GM23248 (cell line): ENCODE measurements at regions not wholly inside any gene's neighbourhood (a gene's known extent, or its start where the extent isn't known, plus 50 kb on each side); places are given as distances from the start of the nearest gene placed in this dataset.

Experiments
- DNase-seq: peaks from one replicate; pipeline ENCODE4 v3.0.0-alpha.2; 2015
- H2AFZ ChIP-seq: fragments of 200-600 bp; sonication (generic); 2 replicates; pipeline ENCODE4 v1.6.1; 2016; ENCODE audit warnings: antibody characterized with exemption
- H3F3A ChIP-seq: fragments of 200-600 bp; sonication (generic); 2 replicates; pipeline ENCODE4 v1.6.1; 2016; ENCODE audit warnings: mild to moderate bottlenecking, antibody characterized with exemption, mixed run types; ENCODE audit not compliant: insufficient read depth
- H3K27ac ChIP-seq: fragments of 200-600 bp; sonication (generic); 2 replicates; pipeline ENCODE4 v1.5.1; 2016; ENCODE audit warnings: mild to moderate bottlenecking
- H3K27me3 ChIP-seq: fragments of 200-600 bp; sonication (generic); replicated peaks from 2 replicates; pipeline ENCODE4 v1.6.1; 2016; ENCODE audit warnings: mild to moderate bottlenecking; ENCODE audit not compliant: insufficient read depth
- H3K36me3 ChIP-seq: fragments of 200-600 bp; sonication (generic); 2 replicates; pipeline ENCODE4 v1.6.1; 2016; ENCODE audit warnings: low read depth, mild to moderate bottlenecking
- H3K4me1 ChIP-seq: fragments of 200-600 bp; sonication (generic); 2 replicates; pipeline ENCODE4 v1.6.1; 2016; ENCODE audit warnings: mild to moderate bottlenecking; ENCODE audit not compliant: insufficient read depth
- H3K4me2 ChIP-seq: fragments of 200-600 bp; sonication (generic); one replicate; pipeline ENCODE4 v1.6.1; 2016; ENCODE audit warnings: mild to moderate bottlenecking; ENCODE audit not compliant: unreplicated experiment
- H3K4me3 ChIP-seq: fragments of 200-600 bp; sonication (generic); 2 replicates; pipeline ENCODE4 v1.5.1; 2016; ENCODE audit warnings: mild to moderate bottlenecking
- H3K79me2 ChIP-seq: fragments of 200-600 bp; sonication (generic); 2 replicates; pipeline ENCODE4 v1.6.1; 2016; ENCODE audit warnings: mild to moderate bottlenecking; ENCODE audit not compliant: insufficient read depth
- H3K9ac ChIP-seq: fragments of 200-600 bp; sonication (generic); 2 replicates; pipeline ENCODE4 v1.6.1; 2016; ENCODE audit warnings: mild to moderate bottlenecking
- H3K9me2 ChIP-seq: fragments of 200-600 bp; sonication (generic); 2 replicates; pipeline ENCODE4 v1.6.1; 2016; ENCODE audit warnings: mixed run types, mild to moderate bottlenecking, moderate library complexity; ENCODE audit not compliant: insufficient read depth
- H3K9me3 ChIP-seq: fragments of 200-600 bp; sonication (generic); one replicate; pipeline ENCODE4 v1.6.1; 2017; ENCODE audit warnings: low read depth
- H4K20me1 ChIP-seq: fragments of 200-600 bp; sonication (generic); 2 replicates; pipeline ENCODE4 v1.6.0; 2016; ENCODE audit not compliant: insufficient read depth
- EZH2 ChIP-seq: fragments of 200-600 bp; sonication (generic); IDR thresholded peaks from 2 replicates; pipeline ENCODE4 v1.6.1; 2018; ENCODE audit warnings: antibody characterized with exemption, mild to moderate bottlenecking; ENCODE audit not compliant: insufficient read depth, poor library complexity, severe bottlenecking
- EZH2phosphoT487 ChIP-seq: fragments of 200-600 bp; sonication (generic); IDR thresholded peaks from 2 replicates; pipeline ENCODE4 v1.6.1; 2018; ENCODE audit warnings: antibody characterized with exemption, moderate library complexity, mild to moderate bottlenecking, low read depth; ENCODE audit not compliant: insufficient read depth
- WGBS, 2 experiments: methylation state at CpG; one replicate each; pipeline ENCODE4 v1.1.6; 2015 to 2017; ENCODE audit warnings: low lambda C conversion rate in 2 of 2, low coverage in 1 of 2; ENCODE audit errors: missing lambda C conversion rate in 2 of 2; 5-methylcytosine and 5-hydroxymethylcytosine counted together
- in situ Hi-C: fragments of 300-500 bp; cut with MboI; formaldehyde crosslinking; loops from 2 replicates; pipeline ENCODE4 v1.15.0; 2020

- DNase-seq, result no peak
- no peak overlapping the region for H3K9ac ChIP-seq
- no peaks in the 10 kb centered on the region for H3K9me3 ChIP-seq
- in situ Hi-C loops, result no loop called here
- H3K4me3 ChIP-seq, result no peak overlapping the region
- no peaks in the 10 kb centered on the region for H3K4me1 ChIP-seq
- H3K27ac ChIP-seq, result no peak overlapping the region
- H3K27me3 ChIP-seq, result no peaks in the 10 kb centered on the region
- no peak for TF ChIP-seq EZH2phosphoT487
- no peak for TF ChIP-seq EZH2
- H3K9me2 ChIP-seq, result no peaks in the 10 kb centered on the region
- H3K79me2 ChIP-seq, result no peaks in the 10 kb centered on the region
- H3F3A ChIP-seq, result no peaks in the 10 kb centered on the region
- no peaks in the 10 kb centered on the region for H3K36me3 ChIP-seq
- H4K20me1 ChIP-seq, result no peaks in the 10 kb centered on the region
- H3K4me2 ChIP-seq, result no peak overlapping the region
- WGBS, 2 experiments, result 40 to 46% methylated on average over 2 of the region's 2 CpGs
- H2AFZ ChIP-seq, result no peak overlapping the region
These were observed 812.9 kb downstream of the NR4A2 start for GRCh38 chr2:155519529-155520130.

DNA sequence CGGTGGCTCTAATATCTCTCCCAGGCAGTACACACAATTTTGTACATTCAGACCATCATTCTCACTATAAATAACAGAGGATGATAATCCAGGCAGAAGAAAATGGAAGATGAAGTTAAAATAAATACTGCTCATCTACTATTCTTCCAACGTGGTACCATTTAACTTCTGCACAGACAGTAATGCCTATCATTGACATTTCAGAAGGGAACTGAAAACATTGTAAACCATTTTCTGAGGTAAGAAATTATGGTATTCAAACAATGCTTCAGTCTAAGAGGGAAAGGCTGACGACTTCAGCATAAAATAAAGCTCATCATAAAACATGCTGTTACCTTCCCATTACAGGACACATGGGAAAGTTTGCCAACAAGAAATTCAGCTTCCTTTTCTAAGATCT, 814.4 kb downstream of the NR4A2 start:
- Histone ChIP-seq H3K36me3 (no peaks in the 10 kb centered on the region), H3K27ac (no peak overlapping the region), H3K79me2 (no peaks in the 10 kb centered on the region), H2AFZ (no peak overlapping the region), H3K9ac (no peak overlapping the region), H3K4me1 (no peaks in the 10 kb centered on the region), H3K4me2 (no peak overlapping the region), H4K20me1 (no peaks in the 10 kb centered on the region), H3K4me3 (no peak overlapping the region), H3F3A (no peaks in the 10 kb centered on the region), H3K9me2 (no peaks in the 10 kb centered on the region), H3K9me3 (no peaks in the 10 kb centered on the region), H3K27me3 (no peaks in the 10 kb centered on the region)
- TF ChIP-seq EZH2phosphoT487, result no peak
- no peak for TF ChIP-seq EZH2
- in situ Hi-C loops, result no loop called here
- no peak for DNase-seq
- WGBS, 2 experiments, result 13 to 16% methylated on average over 3 of the region's 3 CpGs

DNA sequence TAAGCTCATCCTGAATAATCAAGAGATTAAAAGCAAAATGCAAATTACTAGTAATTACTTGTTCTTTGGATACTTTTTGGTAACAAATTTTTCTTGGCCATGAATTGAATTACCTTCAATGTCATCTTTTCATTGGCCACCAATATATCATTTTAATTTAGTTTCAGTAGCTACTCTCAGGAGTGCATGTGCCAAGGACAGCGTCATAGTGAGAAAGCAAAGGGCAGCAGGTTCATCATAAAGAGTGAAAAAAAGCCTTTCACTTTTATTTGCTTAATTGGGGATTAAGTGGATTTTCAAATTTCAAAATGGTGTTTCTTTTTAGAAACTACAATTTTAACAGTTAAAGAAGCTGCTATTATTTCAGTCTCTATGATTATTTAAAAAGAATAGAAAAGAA, 815.2 kb downstream of the NR4A2 start:
- H4K20me1 ChIP-seq, result no peaks in the 10 kb centered on the region
- DNase-seq, result no peak
- H2AFZ ChIP-seq, result no peak overlapping the region
- H3K79me2 ChIP-seq, result no peaks in the 10 kb centered on the region
- H3K9me3 ChIP-seq, result no peaks in the 10 kb centered on the region
- no peaks in the 10 kb centered on the region for H3K9me2 ChIP-seq
- no peak overlapping the region for H3K4me2 ChIP-seq
- no peaks in the 10 kb centered on the region for H3K36me3 ChIP-seq
- in situ Hi-C loops, result no loop called here
- H3K27me3 ChIP-seq, result no peaks in the 10 kb centered on the region
- H3K9ac ChIP-seq, result no peak overlapping the region
- H3K4me3 ChIP-seq, result no peak overlapping the region
- WGBS, 2 experiments, result 8 to 9% methylated on average over 1 of the region's 1 CpG
- H3K4me1 ChIP-seq, result no peaks in the 10 kb centered on the region
- no peak overlapping the region for H3K27ac ChIP-seq
- no peak for TF ChIP-seq EZH2phosphoT487
- TF ChIP-seq EZH2, result no peak
- no peaks in the 10 kb centered on the region for H3F3A ChIP-seq

- no peak for TF ChIP-seq EZH2phosphoT487
- Histone ChIP-seq H3K27me3 (no peaks in the 10 kb centered on the region), H3K4me3 (no peak overlapping the region), H3K4me1 (no peaks in the 10 kb centered on the region), H3K9ac (no peak overlapping the region), H3K9me3 (no peaks in the 10 kb centered on the region), H3F3A (no peaks in the 10 kb centered on the region), H3K27ac (no peak overlapping the region), H3K4me2 (no peak overlapping the region), H4K20me1 (no peaks in the 10 kb centered on the region), H3K9me2 (no peaks in the 10 kb centered on the region), H2AFZ (no peak overlapping the region), H3K79me2 (no peaks in the 10 kb centered on the region), H3K36me3 (no peaks in the 10 kb centered on the region)
- no peak for DNase-seq
- in situ Hi-C loops, result no loop called here
- 5 to 29% methylated on average over 1 of the region's 1 CpG for WGBS, 2 experiments
These were observed 814.8 kb downstream of the KCNJ3 start for GRCh38 chr2:155513248-155513647.

DNA sequence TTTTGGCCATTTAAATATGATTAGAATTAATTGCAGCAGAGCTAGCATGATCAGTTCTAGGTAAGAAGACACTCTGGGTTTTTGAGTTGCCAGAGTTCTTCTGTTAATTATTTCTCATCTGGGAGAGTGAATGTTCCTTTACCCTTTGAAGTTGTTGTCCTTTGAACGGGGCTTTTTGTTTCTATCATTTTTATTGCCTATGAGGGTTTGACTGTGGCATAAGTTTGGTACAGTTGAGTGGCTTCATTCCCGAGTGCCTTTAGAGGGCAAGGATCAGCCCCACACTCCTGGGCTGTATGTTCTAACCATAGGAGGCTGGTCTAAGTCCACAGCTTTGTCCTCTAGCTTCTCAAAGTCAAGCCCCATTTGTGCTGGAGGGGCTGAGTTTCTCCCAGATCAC, 804.3 kb downstream of the KCNJ3 start:
- H3K4me1 ChIP-seq, result no peaks in the 10 kb centered on the region
- in situ Hi-C loops, result no loop called here
- H2AFZ ChIP-seq, result no peak overlapping the region
- H3K27me3 ChIP-seq, result no peaks in the 10 kb centered on the region
- H3K36me3 ChIP-seq, result no peaks in the 10 kb centered on the region
- no peak overlapping the region for H3K27ac ChIP-seq
- 6 to 7% methylated on average over 2 of the region's 2 CpGs for WGBS, 2 experiments
- H3K9me3 ChIP-seq, result no peaks in the 10 kb centered on the region
- TF ChIP-seq EZH2 (no peak), EZH2phosphoT487 (no peak)
- H3K9me2 ChIP-seq, result no peaks in the 10 kb centered on the region
- H3K79me2 ChIP-seq, result no peaks in the 10 kb centered on the region
- no peaks in the 10 kb centered on the region for H3F3A ChIP-seq
- H3K4me2 ChIP-seq, result no peak overlapping the region
- H3K4me3 ChIP-seq, result no peak overlapping the region
- no peak for DNase-seq
- no peak overlapping the region for H3K9ac ChIP-seq
- H4K20me1 ChIP-seq, result no peaks in the 10 kb centered on the region
